ENCODE measurements at regions not wholly inside any gene's neighbourhood (a gene's known extent, or its start where the extent isn't known, plus 50 kb on each side); places are given as distances from the start of the nearest gene placed in this dataset.
"Not testable (repeated sequence)": the region's sequence is repeated elsewhere in the genome, so short reads cannot be mapped to it uniquely, and the experiment has no call there.

- Mint-ChIP-seq H3K4me1 (no peaks in the 10 kb centered on the region), H3K9me3 (peaks cover 3% of the 10 kb centered on the region), H3K36me3 (no peaks in the 10 kb centered on the region), H3K27ac (no peak overlapping the region), H3K27me3 (ENCODE audit: insufficient read depth, low read depth) (peaks cover 9% of the 10 kb centered on the region), H3K4me3 (no peak overlapping the region)
- no peaks in the 10 kb centered on the region for H4K20me1 ChIP-seq (ENCODE audit: low read depth)
- no peaks in the 10 kb centered on the region for H3K36me3 ChIP-seq
- no peak for TF ChIP-seq EZH2phosphoT487 (IDR thresholded peaks at IDR 0.05)
- TF ChIP-seq EZH2 (IDR thresholded peaks at IDR 0.05) = no peak
- no peak for TF ChIP-seq CTCF (IDR thresholded peaks at IDR 0.05)
- H3K79me2 ChIP-seq (ENCODE audit: low read depth) = no peaks in the 10 kb centered on the region
- no peak overlapping the region for H2AFZ ChIP-seq (replicated peaks)
- no peaks in the 10 kb centered on the region for H3K4me1 ChIP-seq
- no peak overlapping the region for H3K27ac ChIP-seq
- H3K9ac ChIP-seq = no peak overlapping the region
- DNase-seq (ENCODE audit: low spot score) = no peak
- H3F3A ChIP-seq (ENCODE audit: low read depth) = no peaks in the 10 kb centered on the region
- H3K9me3 ChIP-seq (ENCODE audit: low read depth) = peaks cover 4% of the 10 kb centered on the region
- H3K4me3 ChIP-seq = no peak overlapping the region
- no peaks in the 10 kb centered on the region for H3K27me3 ChIP-seq
- no peak overlapping the region for H3K4me2 ChIP-seq
These were observed 128.1 kb upstream of the KCNJ18 start for GRCh38 chr17:21564262-21564661.

GRCh38 chr17:21564757-21565156, 127.6 kb upstream of the KCNJ18 start:
- not testable (repeated sequence) for H3K4me1 ChIP-seq; H4K20me1 ChIP-seq (ENCODE audit: low read depth); H3F3A ChIP-seq (ENCODE audit: low read depth); H3K9me3 ChIP-seq (ENCODE audit: low read depth); H3K4me1 Mint-ChIP-seq; H3K4me3 ChIP-seq; H3K36me3 ChIP-seq; H3K27ac Mint-ChIP-seq; H3K36me3 Mint-ChIP-seq; DNase-seq (ENCODE audit: low spot score); H3K27ac ChIP-seq; H3K27me3 Mint-ChIP-seq (ENCODE audit: insufficient read depth, low read depth); H3K9me3 Mint-ChIP-seq; H3K27me3 ChIP-seq; H3K4me2 ChIP-seq; H3K4me3 Mint-ChIP-seq; H3K9ac ChIP-seq; H2AFZ ChIP-seq (replicated peaks); H3K79me2 ChIP-seq (ENCODE audit: low read depth)

GRCh38 chr17:21570427-21570826, 121.9 kb upstream of the KCNJ18 start:
- not testable (repeated sequence) for H2AFZ ChIP-seq (replicated peaks); H3K36me3 Mint-ChIP-seq; H3K36me3 ChIP-seq; DNase-seq (ENCODE audit: low spot score); H3K27ac ChIP-seq; H3K4me3 ChIP-seq; H3K4me1 ChIP-seq; H3K27me3 Mint-ChIP-seq (ENCODE audit: insufficient read depth, low read depth); H3K27me3 ChIP-seq; H3K27ac Mint-ChIP-seq; H3K9me3 ChIP-seq (ENCODE audit: low read depth); H3K4me1 Mint-ChIP-seq; H4K20me1 ChIP-seq (ENCODE audit: low read depth); H3K79me2 ChIP-seq (ENCODE audit: low read depth); H3K4me3 Mint-ChIP-seq; H3K9me3 Mint-ChIP-seq; H3K4me2 ChIP-seq; H3F3A ChIP-seq (ENCODE audit: low read depth); H3K9ac ChIP-seq

- not testable (repeated sequence) for H3K79me2 ChIP-seq (ENCODE audit: low read depth); DNase-seq (ENCODE audit: low spot score); H3K36me3 ChIP-seq; H3F3A ChIP-seq (ENCODE audit: low read depth); H3K4me2 ChIP-seq; H3K9me3 ChIP-seq (ENCODE audit: low read depth); H3K4me3 ChIP-seq; H3K27me3 Mint-ChIP-seq (ENCODE audit: insufficient read depth, low read depth); H3K27me3 ChIP-seq; H3K9ac ChIP-seq; H3K4me3 Mint-ChIP-seq; H2AFZ ChIP-seq (replicated peaks); H3K27ac Mint-ChIP-seq; H4K20me1 ChIP-seq (ENCODE audit: low read depth); H3K4me1 Mint-ChIP-seq; H3K36me3 Mint-ChIP-seq; H3K27ac ChIP-seq; H3K4me1 ChIP-seq
- H3K9me3 Mint-ChIP-seq = peaks cover 12% of the 10 kb centered on the region
These were observed 120.2 kb upstream of the KCNJ18 start for GRCh38 chr17:21572148-21572547.

- not testable (repeated sequence) for H3K27ac ChIP-seq; H3K27me3 ChIP-seq; H3K36me3 ChIP-seq; H3K27me3 Mint-ChIP-seq (ENCODE audit: insufficient read depth, low read depth); H3K4me2 ChIP-seq; DNase-seq (ENCODE audit: low spot score); H3K4me1 ChIP-seq; H3K27ac Mint-ChIP-seq; H3K79me2 ChIP-seq (ENCODE audit: low read depth); H3K9me3 ChIP-seq (ENCODE audit: low read depth); H3F3A ChIP-seq (ENCODE audit: low read depth); H4K20me1 ChIP-seq (ENCODE audit: low read depth); H3K4me1 Mint-ChIP-seq; H3K4me3 ChIP-seq; H3K4me3 Mint-ChIP-seq; H3K36me3 Mint-ChIP-seq; H3K9ac ChIP-seq; H2AFZ ChIP-seq (replicated peaks)
- peaks cover 12% of the 10 kb centered on the region for H3K9me3 Mint-ChIP-seq
These were observed 118.9 kb upstream of the KCNJ18 start for GRCh38 chr17:21573271-21573960.
